ENCODE measurements at regions not wholly inside any gene's neighbourhood (a gene's known extent, or its start where the extent isn't known, plus 50 kb on each side); places are given as distances from the start of the nearest gene placed in this dataset.

GRCh38 chr1:208607616-208608015, 363.4 kb upstream of the PLXNA2 start:
- Histone ChIP-seq H3K27ac (no peak overlapping the region), H3K36me3 (no peaks in the 10 kb centered on the region), H3K9me3 (ENCODE audit: severe bottlenecking) (no peaks in the 10 kb centered on the region), H3K27me3 (ENCODE audit: insufficient read depth, low read depth, severe bottlenecking) (no peaks in the 10 kb centered on the region), H3K4me3 (ENCODE audit: low read depth, low read length) (no peak overlapping the region)
- no peak for DNase-seq
- TF ChIP-seq CTCF (IDR thresholded peaks at IDR 0.05; ENCODE audit: low read depth, low read length), result no peak

- H3K27ac ChIP-seq, result no peak overlapping the region
- no peaks in the 10 kb centered on the region for H3K36me3 ChIP-seq
- no peaks in the 10 kb centered on the region for H3K9me3 ChIP-seq (ENCODE audit: severe bottlenecking)
- TF ChIP-seq CTCF (IDR thresholded peaks at IDR 0.05; ENCODE audit: low read depth, low read length), result no peak
- no peak overlapping the region for H3K4me3 ChIP-seq (ENCODE audit: low read depth, low read length)
- H3K27me3 ChIP-seq (ENCODE audit: insufficient read depth, low read depth, severe bottlenecking), result no peaks in the 10 kb centered on the region
- no peak for DNase-seq
These were observed 370.4 kb upstream of the PLXNA2 start for GRCh38 chr1:208614610-208615009.

- Histone ChIP-seq H3K36me3 (no peaks in the 10 kb centered on the region), H3K27me3 (ENCODE audit: insufficient read depth, low read depth, severe bottlenecking) (no peaks in the 10 kb centered on the region), H3K9me3 (ENCODE audit: severe bottlenecking) (no peaks in the 10 kb centered on the region), H3K27ac (no peak overlapping the region), H3K4me3 (ENCODE audit: low read depth, low read length) (no peak overlapping the region)
- DNase-seq, result no peak
- TF ChIP-seq CTCF (IDR thresholded peaks at IDR 0.05; ENCODE audit: low read depth, low read length), result no peak
These were observed 371.2 kb upstream of the PLXNA2 start for GRCh38 chr1:208615371-208615770.

GRCh38 chr1:208616776-208617175, 372.6 kb upstream of the PLXNA2 start:
- no peaks in the 10 kb centered on the region for H3K36me3 ChIP-seq
- no peak for TF ChIP-seq CTCF (IDR thresholded peaks at IDR 0.05; ENCODE audit: low read depth, low read length)
- DNase-seq, result no peak

GRCh38 chr1:208628022-208628914, 384.1 kb upstream of the PLXNA2 start:
- Histone ChIP-seq H3K27ac (no peak overlapping the region), H3K27me3 (ENCODE audit: insufficient read depth, low read depth, severe bottlenecking) (no peaks in the 10 kb centered on the region), H3K9me3 (ENCODE audit: severe bottlenecking) (no peaks in the 10 kb centered on the region), H3K36me3 (no peaks in the 10 kb centered on the region), H3K4me3 (ENCODE audit: low read depth, low read length) (no peak overlapping the region)
- no peak for TF ChIP-seq CTCF (IDR thresholded peaks at IDR 0.05; ENCODE audit: low read depth, low read length)
- no peak for DNase-seq

More at GRCh38 chr1:208616776-208617175, 372.6 kb upstream of the PLXNA2 start:
- no peak overlapping the region for H3K4me3 ChIP-seq (ENCODE audit: low read depth, low read length)
- no peaks in the 10 kb centered on the region for H3K27me3 ChIP-seq (ENCODE audit: insufficient read depth, low read depth, severe bottlenecking)
- no peak overlapping the region for H3K27ac ChIP-seq
- peaks cover 4% of the 10 kb centered on the region for H3K9me3 ChIP-seq (ENCODE audit: severe bottlenecking)

All from WERI-Rb-1 (cell line).